ENCODE measurements at regions not wholly inside any gene's neighbourhood (a gene's known extent, or its start where the extent isn't known, plus 50 kb on each side); places are given as distances from the start of the nearest gene placed in this dataset.

GRCh38 chr2:18750672-18751554, 161.5 kb upstream of the NT5C1B start:
- no peak for TF ChIP-seq REST (IDR thresholded peaks at IDR 0.05; ENCODE audit: low read depth)
- TF ChIP-seq NFIC (IDR thresholded peaks at IDR 0.05) = no peak
- TF ChIP-seq CEBPB (IDR thresholded peaks at IDR 0.05) = no peak
- no peak for TF ChIP-seq EGR1 (IDR thresholded peaks at IDR 0.05)
- no peak for TF ChIP-seq YY1 (IDR thresholded peaks at IDR 0.05; ENCODE audit: low read depth)
- TF ChIP-seq EP300 (IDR thresholded peaks at IDR 0.05; ENCODE audit: borderline replicate concordance) = no peak
- TF ChIP-seq CREB1 (IDR thresholded peaks at IDR 0.05; ENCODE audit: low read depth) = no peak
- no peak for TF ChIP-seq FOXM1 (IDR thresholded peaks at IDR 0.05; ENCODE audit: borderline replicate concordance, low read depth)
- TF ChIP-seq TCF12 (IDR thresholded peaks at IDR 0.05; ENCODE audit: low read depth) = no peak
- no peak for TF ChIP-seq TEAD4 (IDR thresholded peaks at IDR 0.05)
- no peak for TF ChIP-seq ZBTB7A (IDR thresholded peaks at IDR 0.05; ENCODE audit: low read depth)

GRCh38 chr2:18749912-18750526, 160.7 kb upstream of the NT5C1B start:
- TF ChIP-seq TCF12 (IDR thresholded peaks at IDR 0.05; ENCODE audit: low read depth) (no peak), TAF1 (IDR thresholded peaks at IDR 0.05; ENCODE audit: low read depth) (no peak), NFIC (IDR thresholded peaks at IDR 0.05) (no peak), REST (IDR thresholded peaks at IDR 0.05; ENCODE audit: low read depth) (no peak), RAD21 (IDR thresholded peaks at IDR 0.05; ENCODE audit: low read depth) (peak; percentile 93)

- TF ChIP-seq NFIC (IDR thresholded peaks at IDR 0.05) = no peak
- no peak for TF ChIP-seq CEBPB (IDR thresholded peaks at IDR 0.05)
- TF ChIP-seq TEAD4 (IDR thresholded peaks at IDR 0.05) = no peak
- TF ChIP-seq RAD21 (IDR thresholded peaks at IDR 0.05; ENCODE audit: low read depth) = no peak
- TF ChIP-seq YY1 (IDR thresholded peaks at IDR 0.05; ENCODE audit: low read depth) = no peak
- no peak for TF ChIP-seq ZBTB7A (IDR thresholded peaks at IDR 0.05; ENCODE audit: low read depth)
- TF ChIP-seq USF1 (IDR thresholded peaks at IDR 0.05) = no peak
These were observed 156.3 kb upstream of the NT5C1B start for GRCh38 chr2:18745431-18746272.

- TF ChIP-seq EGR1 (IDR thresholded peaks at IDR 0.05) = no peak
- TF ChIP-seq CREB1 (IDR thresholded peaks at IDR 0.05; ENCODE audit: low read depth) = no peak
- no peak for TF ChIP-seq YY1 (IDR thresholded peaks at IDR 0.05; ENCODE audit: low read depth)
- no peak for TF ChIP-seq TEAD4 (IDR thresholded peaks at IDR 0.05)
- no peak for TF ChIP-seq CEBPB (IDR thresholded peaks at IDR 0.05)
- no peak for TF ChIP-seq MAX (IDR thresholded peaks at IDR 0.05)
- TF ChIP-seq RAD21 (IDR thresholded peaks at IDR 0.05; ENCODE audit: low read depth) = no peak
- no peak for TF ChIP-seq FOXM1 (IDR thresholded peaks at IDR 0.05; ENCODE audit: borderline replicate concordance, low read depth)
- no peak for TF ChIP-seq REST (IDR thresholded peaks at IDR 0.05; ENCODE audit: low read depth)
- TF ChIP-seq EP300 (IDR thresholded peaks at IDR 0.05; ENCODE audit: borderline replicate concordance) = no peak
- no peak for TF ChIP-seq TAF1 (IDR thresholded peaks at IDR 0.05; ENCODE audit: low read depth)
- TF ChIP-seq TCF12 (IDR thresholded peaks at IDR 0.05; ENCODE audit: low read depth) = no peak
- no peak for TF ChIP-seq USF1 (IDR thresholded peaks at IDR 0.05)
- no peak for TF ChIP-seq NFIC (IDR thresholded peaks at IDR 0.05)
- no peak for TF ChIP-seq ZBTB7A (IDR thresholded peaks at IDR 0.05; ENCODE audit: low read depth)
These were observed 152.7 kb upstream of the NT5C1B start for GRCh38 chr2:18741895-18742732.
